A673 (cell line): ENCODE measurements at regions not wholly inside any gene's neighbourhood (a gene's known extent, or its start where the extent isn't known, plus 50 kb on each side); places are given as distances from the start of the nearest gene placed in this dataset.

Experiments
- BruUV-seq: library from RNA; stranded (reverse); fragments of 400-500 nt; replicated peaks from 2 replicates; lab custom pipeline; 2021; lab: Mats Ljungman, UMichigan
- CTCF ChIA-PET: fragments of 300-600 bp; sonication (Branson Sonifier 250); formaldehyde crosslinking; loops from one replicate; lab custom pipeline; 2022; ENCODE audit warnings: antibody characterized with exemption; lab: Charles Lee
- POLR2A ChIA-PET: fragments of 300-600 bp; sonication (Branson Sonifier 250); formaldehyde crosslinking; loops from one replicate; lab custom pipeline; 2022; ENCODE audit warnings: antibody characterized with exemption; ENCODE audit not compliant: low non-redundant PET; lab: Charles Lee
- DNase-seq: peaks from one replicate; pipeline ENCODE4 v3.0.0-alpha.2; 2015; ENCODE audit warnings: low spot score
- H3K27ac ChIP-seq: fragments of 200-600 bp; sonication (generic); 2 replicates; pipeline ENCODE4 v1.5.1; 2016; ENCODE audit warnings: mixed run types, low read depth, mild to moderate bottlenecking, mixed read lengths, antibody characterized with exemption, low read length; ENCODE audit not compliant: poor library complexity, severe bottlenecking
- H3K27me3 ChIP-seq: fragments of 200-600 bp; sonication (generic); replicated peaks from 2 replicates; pipeline ENCODE4 v1.6.1; 2017; ENCODE audit warnings: mixed run types, low read depth, mild to moderate bottlenecking, mixed read lengths, antibody characterized with exemption, low read length; ENCODE audit not compliant: insufficient read depth, poor library complexity
- H3K36me3 ChIP-seq: fragments of 200-600 bp; sonication (generic); 2 replicates; pipeline ENCODE4 v1.6.1; 2016; ENCODE audit warnings: mixed run types, mild to moderate bottlenecking, mixed read lengths, antibody characterized with exemption, low read length; ENCODE audit not compliant: insufficient read depth, poor library complexity, severe bottlenecking
- H3K4me1 ChIP-seq: fragments of 200-600 bp; sonication (generic); 2 replicates; pipeline ENCODE4 v1.6.1; 2017; ENCODE audit warnings: mixed run types, mild to moderate bottlenecking, mixed read lengths, antibody characterized with exemption, low read length; ENCODE audit not compliant: insufficient read depth, poor library complexity, severe bottlenecking
- H3K4me3 ChIP-seq: fragments of 200-600 bp; sonication (generic); 2 replicates; pipeline ENCODE4 v1.5.1; 2016; ENCODE audit warnings: low read depth, mixed run types, mild to moderate bottlenecking, mixed read lengths, low read length; ENCODE audit not compliant: poor library complexity, severe bottlenecking
- H3K9me3 ChIP-seq: fragments of 200-600 bp; sonication (generic); 2 replicates; pipeline ENCODE4 v1.6.1; 2016; ENCODE audit warnings: mixed run types, low read depth, mild to moderate bottlenecking, mixed read lengths, antibody characterized with exemption, low read length; ENCODE audit not compliant: poor library complexity, severe bottlenecking
- CTCF ChIP-seq: fragments of 300-800, 200-600 bp; sonication (generic); conservative IDR thresholded peaks from 2 replicates; pipeline ENCODE4 v1.5.1; 2017; ENCODE audit warnings: low read depth, mild to moderate bottlenecking, antibody characterized with exemption, low read length, moderate library complexity, mixed read lengths
- EZH2 ChIP-seq: fragments of 200-600 bp; sonication (generic); IDR thresholded peaks from 2 replicates; pipeline ENCODE4 v1.6.1; 2017; ENCODE audit warnings: borderline replicate concordance, low read depth, mild to moderate bottlenecking, mixed read lengths, antibody characterized with exemption, low read length; ENCODE audit not compliant: poor library complexity, severe bottlenecking
- intact Hi-C: fragments of 100-400 bp; cut with micrococcal nuclease; formaldehyde crosslinking; loops from one replicate; pipeline ENCODE4 v1.10.0; 2022; ENCODE audit not compliant: unreplicated experiment

DNA sequence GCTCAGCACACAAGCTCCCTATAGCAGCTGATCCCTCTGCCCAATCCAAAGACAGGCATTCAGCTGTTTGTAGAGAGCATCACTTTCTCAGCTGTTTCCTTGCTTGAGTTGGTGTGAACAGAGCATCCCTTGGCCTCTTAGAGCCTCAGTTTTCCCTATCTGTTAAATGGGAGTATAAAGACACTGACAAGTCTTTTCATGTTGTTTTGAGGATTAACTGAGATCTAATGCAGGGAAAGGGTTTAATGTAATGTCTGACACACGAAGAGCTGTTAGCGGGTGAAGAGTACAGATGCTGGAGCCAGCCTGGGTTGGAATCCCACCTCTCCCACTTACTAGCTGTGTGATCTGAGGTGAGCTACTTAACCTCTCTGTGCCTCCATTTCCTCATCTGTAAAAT is 149.5 kb downstream of the PHETA1 start:
- intact Hi-C loops = no loop called here
- no peaks in the 10 kb centered on the region for H3K36me3 ChIP-seq
- H3K4me1 ChIP-seq = no peaks in the 10 kb centered on the region
- CTCF ChIA-PET = interaction anchor here (0.5 kb wide), 1 partner anchor 47 kb away, joined by 4 read pairs; no protein-coding TSS in a partner anchor
- TF ChIP-seq CTCF (no peak), EZH2 (no peak)
- POLR2A ChIA-PET = no interaction called here
- H3K27me3 ChIP-seq = no peaks in the 10 kb centered on the region
- H3K27ac ChIP-seq = no peak overlapping the region
- H3K9me3 ChIP-seq = no peaks in the 10 kb centered on the region
- no TSS peak for BruUV-seq
- H3K4me3 ChIP-seq = no peak overlapping the region
- no peak for DNase-seq

- no peaks in the 10 kb centered on the region for H3K27me3 ChIP-seq
- CTCF ChIA-PET = no interaction called here
- no peak overlapping the region for H3K4me3 ChIP-seq
- no peak overlapping the region for H3K27ac ChIP-seq
- TF ChIP-seq CTCF (no peak), EZH2 (no peak)
- intact Hi-C loops = no loop called here
- H3K36me3 ChIP-seq = no peaks in the 10 kb centered on the region
- POLR2A ChIA-PET = no interaction called here
- DNase-seq = no peak
- H3K4me1 ChIP-seq = no peaks in the 10 kb centered on the region
- no TSS peak for BruUV-seq
- H3K9me3 ChIP-seq = no peaks in the 10 kb centered on the region
Observed at GRCh38 chr12:111218499-111218898, 150.4 kb downstream of the PHETA1 start.

GRCh38 chr12:111216387-111217159 is 152.3 kb downstream of the PHETA1 start:
- no peak for TF ChIP-seq EZH2
- no peak for TF ChIP-seq CTCF
- POLR2A ChIA-PET = no interaction called here
- H3K4me1 ChIP-seq = no peaks in the 10 kb centered on the region
- peak; percentile 37 for DNase-seq
- intact Hi-C loops = no loop called here
- H3K4me3 ChIP-seq = no peak overlapping the region
- BruUV-seq = no TSS peak
- H3K9me3 ChIP-seq = no peaks in the 10 kb centered on the region
- H3K27ac ChIP-seq = no peak overlapping the region
- no peaks in the 10 kb centered on the region for H3K27me3 ChIP-seq
- CTCF ChIA-PET = no interaction called here
- H3K36me3 ChIP-seq = no peaks in the 10 kb centered on the region
